GM12872 (cell line): ENCODE measurements at regions not wholly inside any gene's neighbourhood (a gene's known extent, or its start where the extent isn't known, plus 50 kb on each side); places are given as distances from the start of the nearest gene placed in this dataset.

Experiments
- CTCF ChIP-seq: IDR thresholded peaks from 3 replicates; pipeline ENCODE4 v1.5.1; 2011; ENCODE audit warnings: low read depth, mild to moderate bottlenecking, low read length, moderate library complexity; ENCODE audit not compliant: insufficient read depth

GRCh38 chr9:93826905-93827544, 128.1 kb downstream of the BARX1 start:
- TF ChIP-seq CTCF, result no peak

GRCh38 chr9:93826209-93826608, 128.9 kb downstream of the BARX1 start:
- 0 out of 3 replicates have a peak, but pooled peaks have one; percentile 34 for TF ChIP-seq CTCF

GRCh38 chr9:93825348-93826115, 129.6 kb downstream of the BARX1 start:
- no peak for TF ChIP-seq CTCF

GRCh38 chr9:93824386-93825294, 130.5 kb downstream of the BARX1 start:
- no peak for TF ChIP-seq CTCF

- no peak for TF ChIP-seq CTCF
Observed at GRCh38 chr9:93823245-93824072, 131.7 kb downstream of the BARX1 start.

- TF ChIP-seq CTCF, result no peak
Observed at GRCh38 chr9:93822229-93822628, 132.9 kb downstream of the BARX1 start.

GRCh38 chr9:93821307-93821703, 133.8 kb downstream of the BARX1 start:
- TF ChIP-seq CTCF, result no peak
